ENCODE measurements at regions not wholly inside any gene's neighbourhood (a gene's known extent, or its start where the extent isn't known, plus 50 kb on each side); places are given as distances from the start of the nearest gene placed in this dataset.

GRCh38 chr6:11317885-11318771 lies 85.7 kb upstream of the NEDD9 start (continued):
- TF ChIP-seq, protein P1, sequence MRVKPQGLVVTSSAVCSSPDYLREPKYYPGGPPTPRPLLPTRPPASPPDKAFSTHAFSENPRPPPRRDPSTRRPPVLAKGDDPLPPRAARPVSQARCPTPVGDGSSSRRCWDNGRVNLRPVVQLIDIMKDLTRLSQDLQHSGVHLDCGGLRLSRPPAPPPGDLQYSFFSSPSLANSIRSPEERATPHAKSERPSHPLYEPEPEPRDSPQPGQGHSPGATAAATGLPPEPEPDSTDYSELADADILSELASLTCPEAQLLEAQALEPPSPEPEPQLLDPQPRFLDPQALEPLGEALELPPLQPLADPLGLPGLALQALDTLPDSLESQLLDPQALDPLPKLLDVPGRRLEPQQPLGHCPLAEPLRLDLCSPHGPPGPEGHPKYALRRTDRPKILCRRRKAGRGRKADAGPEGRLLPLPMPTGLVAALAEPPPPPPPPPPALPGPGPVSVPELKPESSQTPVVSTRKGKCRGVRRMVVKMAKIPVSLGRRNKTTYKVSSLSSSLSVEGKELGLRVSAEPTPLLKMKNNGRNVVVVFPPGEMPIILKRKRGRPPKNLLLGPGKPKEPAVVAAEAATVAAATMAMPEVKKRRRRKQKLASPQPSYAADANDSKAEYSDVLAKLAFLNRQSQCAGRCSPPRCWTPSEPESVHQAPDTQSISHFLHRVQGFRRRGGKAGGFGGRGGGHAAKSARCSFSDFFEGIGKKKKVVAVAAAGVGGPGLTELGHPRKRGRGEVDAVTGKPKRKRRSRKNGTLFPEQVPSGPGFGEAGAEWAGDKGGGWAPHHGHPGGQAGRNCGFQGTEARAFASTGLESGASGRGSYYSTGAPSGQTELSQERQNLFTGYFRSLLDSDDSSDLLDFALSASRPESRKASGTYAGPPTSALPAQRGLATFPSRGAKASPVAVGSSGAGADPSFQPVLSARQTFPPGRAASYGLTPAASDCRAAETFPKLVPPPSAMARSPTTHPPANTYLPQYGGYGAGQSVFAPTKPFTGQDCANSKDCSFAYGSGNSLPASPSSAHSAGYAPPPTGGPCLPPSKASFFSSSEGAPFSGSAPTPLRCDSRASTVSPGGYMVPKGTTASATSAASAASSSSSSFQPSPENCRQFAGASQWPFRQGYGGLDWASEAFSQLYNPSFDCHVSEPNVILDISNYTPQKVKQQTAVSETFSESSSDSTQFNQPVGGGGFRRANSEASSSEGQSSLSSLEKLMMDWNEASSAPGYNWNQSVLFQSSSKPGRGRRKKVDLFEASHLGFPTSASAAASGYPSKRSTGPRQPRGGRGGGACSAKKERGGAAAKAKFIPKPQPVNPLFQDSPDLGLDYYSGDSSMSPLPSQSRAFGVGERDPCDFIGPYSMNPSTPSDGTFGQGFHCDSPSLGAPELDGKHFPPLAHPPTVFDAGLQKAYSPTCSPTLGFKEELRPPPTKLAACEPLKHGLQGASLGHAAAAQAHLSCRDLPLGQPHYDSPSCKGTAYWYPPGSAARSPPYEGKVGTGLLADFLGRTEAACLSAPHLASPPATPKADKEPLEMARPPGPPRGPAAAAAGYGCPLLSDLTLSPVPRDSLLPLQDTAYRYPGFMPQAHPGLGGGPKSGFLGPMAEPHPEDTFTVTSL (CRISPR knock-in tag; IDR thresholded peaks at IDR 0.05; ENCODE audit: borderline replicate concordance): 0 out of 2 replicates have a peak, but pooled peaks have one; percentile 49
- TF ChIP-seq ZNF672 (CRISPR knock-in tag; IDR thresholded peaks at IDR 0.05) (no peak), HCFC1 (IDR thresholded peaks at IDR 0.05; ENCODE audit: low read depth, low read length) (no peak), IRF1 (CRISPR knock-in tag; IDR thresholded peaks at IDR 0.05; ENCODE audit: low read depth) (no peak), MYNN (CRISPR knock-in tag; IDR thresholded peaks at IDR 0.05; ENCODE audit: low read depth) (no peak), ZNF614 (CRISPR knock-in tag; IDR thresholded peaks at IDR 0.05; ENCODE audit: borderline replicate concordance) (no peak), SATB2 (CRISPR knock-in tag; IDR thresholded peaks at IDR 0.05) (no peak), MEIS2 (CRISPR knock-in tag; IDR thresholded peaks at IDR 0.05) (0 out of 2 replicates have a peak, but pooled peaks have one; percentile 44), IRF2 (CRISPR knock-in tag; IDR thresholded peaks at IDR 0.05) (peak; percentile 76; the same call in 1 of the 2 replicates), HDAC6 (IDR thresholded peaks at IDR 0.05; ENCODE audit: low read depth, low read length) (no peak), ZBTB42 (CRISPR knock-in tag; IDR thresholded peaks at IDR 0.05) (no peak), ZNF782 (CRISPR knock-in tag; IDR thresholded peaks at IDR 0.05; ENCODE audit: borderline replicate concordance) (no peak), IKZF1 (IDR thresholded peaks at IDR 0.05) (no peak), ZNF17 (CRISPR knock-in tag; IDR thresholded peaks at IDR 0.05) (no peak), ZNF761 (CRISPR knock-in tag; conservative IDR thresholded peaks at IDR 0.05) (no peak), HMG20B (CRISPR knock-in tag; conservative IDR thresholded peaks at IDR 0.05) (0 out of 2 replicates have a peak, but pooled peaks have one; percentile 50), THYN1 (CRISPR knock-in tag; IDR thresholded peaks at IDR 0.05; ENCODE audit: borderline replicate concordance, low read depth) (no peak), ZBTB20 (CRISPR knock-in tag; IDR thresholded peaks at IDR 0.05; ENCODE audit: borderline replicate concordance, low read depth) (peak; percentile 45; the same call in 1 of the 2 replicates), CEBPB (IDR thresholded peaks at IDR 0.05; ENCODE audit: borderline replicate concordance, low read depth, low read length) (no peak), ZNF10 (CRISPR knock-in tag; IDR thresholded peaks at IDR 0.05; ENCODE audit: borderline replicate concordance, low read depth) (no peak), ZNF292 (CRISPR knock-in tag; IDR thresholded peaks at IDR 0.05; ENCODE audit: borderline replicate concordance, low read depth) (peak; percentile 87)
- TF ChIP-seq, protein P2, sequence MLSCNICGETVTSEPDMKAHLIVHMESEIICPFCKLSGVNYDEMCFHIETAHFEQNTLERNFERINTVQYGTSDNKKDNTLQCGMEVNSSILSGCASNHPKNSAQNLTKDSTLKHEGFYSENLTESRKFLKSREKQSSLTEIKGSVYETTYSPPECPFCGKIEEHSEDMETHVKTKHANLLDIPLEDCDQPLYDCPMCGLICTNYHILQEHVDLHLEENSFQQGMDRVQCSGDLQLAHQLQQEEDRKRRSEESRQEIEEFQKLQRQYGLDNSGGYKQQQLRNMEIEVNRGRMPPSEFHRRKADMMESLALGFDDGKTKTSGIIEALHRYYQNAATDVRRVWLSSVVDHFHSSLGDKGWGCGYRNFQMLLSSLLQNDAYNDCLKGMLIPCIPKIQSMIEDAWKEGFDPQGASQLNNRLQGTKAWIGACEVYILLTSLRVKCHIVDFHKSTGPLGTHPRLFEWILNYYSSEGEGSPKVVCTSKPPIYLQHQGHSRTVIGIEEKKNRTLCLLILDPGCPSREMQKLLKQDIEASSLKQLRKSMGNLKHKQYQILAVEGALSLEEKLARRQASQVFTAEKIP (CRISPR knock-in tag; IDR thresholded peaks at IDR 0.05; ENCODE audit: borderline replicate concordance): no peak

All from HepG2 (cell line).